HFFc6 (cell line): ENCODE measurements at regions not wholly inside any gene's neighbourhood (a gene's known extent, or its start where the extent isn't known, plus 50 kb on each side); places are given as distances from the start of the nearest gene placed in this dataset.

ENCODE experiments used
- DNase-seq: peaks from one replicate; pipeline ENCODE4 v3.0.0-alpha.2; 2018
- H3K27ac Mint-ChIP-seq: 2 replicates; pipeline ENCODE4 v1.8.0; 2020; ENCODE audit warnings: mild to moderate bottlenecking, mixed read lengths
- H3K27me3 Mint-ChIP-seq: 2 replicates; pipeline ENCODE4 v1.8.0; 2021; ENCODE audit warnings: mild to moderate bottlenecking, moderate library complexity, mixed read lengths; ENCODE audit not compliant: insufficient read depth
- H3K36me3 Mint-ChIP-seq: 2 replicates; pipeline ENCODE4 v1.8.0; 2021; ENCODE audit warnings: low read depth, mixed read lengths
- H3K4me1 Mint-ChIP-seq: 2 replicates; pipeline ENCODE4 v1.8.0; 2020; ENCODE audit warnings: low read depth, mixed read lengths
- H3K4me3 Mint-ChIP-seq: 2 replicates; pipeline ENCODE4 v1.8.0; 2020; ENCODE audit warnings: mild to moderate bottlenecking, moderate library complexity, mixed read lengths
- H3K9me3 Mint-ChIP-seq: 2 replicates; pipeline ENCODE4 v1.8.0; 2020; ENCODE audit warnings: mild to moderate bottlenecking, mixed read lengths
- CTCF ChIP-seq: fragments of 200-600 bp; sonication (generic); IDR thresholded peaks from 2 replicates; pipeline ENCODE4 v1.5.0; 2021; ENCODE audit warnings: antibody characterized with exemption, mild to moderate bottlenecking

DNA sequence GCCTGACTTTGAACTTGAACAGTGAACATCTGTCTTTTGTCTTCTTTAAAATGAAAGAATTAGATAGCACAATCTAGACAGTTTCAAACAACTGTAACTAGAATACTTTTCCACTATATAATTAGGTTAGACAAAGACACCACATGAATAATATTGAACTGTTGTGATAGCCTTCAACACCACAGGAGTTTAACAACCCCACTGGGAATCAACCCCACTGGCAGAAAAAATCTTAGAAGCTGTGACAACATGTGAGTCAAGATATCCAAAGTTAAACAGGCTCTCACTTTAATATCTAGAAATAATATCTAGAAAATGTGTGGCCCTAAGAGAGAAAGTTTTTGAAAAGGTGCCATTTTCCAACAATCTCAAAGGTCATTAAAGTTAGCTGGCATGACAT lies 64.4 kb upstream of the PRICKLE2 start:
- no peak for DNase-seq
- Mint-ChIP-seq H3K9me3 (no peaks in the 10 kb centered on the region), H3K27me3 (no peaks in the 10 kb centered on the region; the same call in 1 of the 2 replicates), H3K4me1 (peaks cover 26% of the 10 kb centered on the region), H3K27ac (no peak overlapping the region), H3K36me3 (no peaks in the 10 kb centered on the region), H3K4me3 (no peak overlapping the region)
- no peak for TF ChIP-seq CTCF

DNA sequence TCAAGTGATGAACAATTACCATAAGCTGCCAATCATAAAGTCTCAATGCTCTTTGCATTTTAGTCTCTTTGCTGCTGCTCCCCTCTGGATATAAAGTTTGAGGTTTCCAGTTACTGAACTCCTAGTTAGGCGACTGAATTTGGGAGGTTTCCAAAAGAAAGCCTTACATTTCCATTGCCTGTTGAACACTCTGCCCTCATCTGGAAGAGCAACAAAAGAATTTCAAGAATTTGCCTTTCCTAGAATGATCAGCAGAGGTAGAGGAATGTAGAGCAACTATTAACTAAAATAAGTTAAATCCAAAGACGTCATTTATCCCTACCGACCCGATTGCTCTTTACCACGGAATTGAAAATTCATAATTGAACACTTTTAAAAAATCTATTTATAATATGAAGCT lies 53.4 kb upstream of the PRICKLE2 start:
- peaks cover 10% of the 10 kb centered on the region for H3K4me1 Mint-ChIP-seq
- no peaks in the 10 kb centered on the region for H3K36me3 Mint-ChIP-seq
- peaks cover 5% of the 10 kb centered on the region for H3K27me3 Mint-ChIP-seq
- no peak overlapping the region for H3K27ac Mint-ChIP-seq
- no peak overlapping the region for H3K4me3 Mint-ChIP-seq
- no peaks in the 10 kb centered on the region for H3K9me3 Mint-ChIP-seq
- no peak for TF ChIP-seq CTCF
- peak; percentile 19 for DNase-seq

- DNase-seq, result no peak
- peaks cover 5% of the 10 kb centered on the region for H3K27me3 Mint-ChIP-seq
- H3K4me1 Mint-ChIP-seq, result peaks cover 10% of the 10 kb centered on the region
- TF ChIP-seq CTCF, result no peak
- H3K27ac Mint-ChIP-seq, result no peak overlapping the region
- peaks cover 4% of the 10 kb centered on the region; the same call in 1 of the 2 replicates for H3K9me3 Mint-ChIP-seq
- no peak overlapping the region for H3K4me3 Mint-ChIP-seq
- H3K36me3 Mint-ChIP-seq, result peaks cover 4% of the 10 kb centered on the region; the same call in 1 of the 2 replicates
Measured at GRCh38 chr3:64276131-64276530, 50.9 kb upstream of the PRICKLE2 start.
